ENCODE measurements at regions not wholly inside any gene's neighbourhood (a gene's known extent, or its start where the extent isn't known, plus 50 kb on each side); places are given as distances from the start of the nearest gene placed in this dataset.
"Not testable (repeated sequence)": the region's sequence is repeated elsewhere in the genome, so short reads cannot be mapped to it uniquely, and the experiment has no call there.

DNA sequence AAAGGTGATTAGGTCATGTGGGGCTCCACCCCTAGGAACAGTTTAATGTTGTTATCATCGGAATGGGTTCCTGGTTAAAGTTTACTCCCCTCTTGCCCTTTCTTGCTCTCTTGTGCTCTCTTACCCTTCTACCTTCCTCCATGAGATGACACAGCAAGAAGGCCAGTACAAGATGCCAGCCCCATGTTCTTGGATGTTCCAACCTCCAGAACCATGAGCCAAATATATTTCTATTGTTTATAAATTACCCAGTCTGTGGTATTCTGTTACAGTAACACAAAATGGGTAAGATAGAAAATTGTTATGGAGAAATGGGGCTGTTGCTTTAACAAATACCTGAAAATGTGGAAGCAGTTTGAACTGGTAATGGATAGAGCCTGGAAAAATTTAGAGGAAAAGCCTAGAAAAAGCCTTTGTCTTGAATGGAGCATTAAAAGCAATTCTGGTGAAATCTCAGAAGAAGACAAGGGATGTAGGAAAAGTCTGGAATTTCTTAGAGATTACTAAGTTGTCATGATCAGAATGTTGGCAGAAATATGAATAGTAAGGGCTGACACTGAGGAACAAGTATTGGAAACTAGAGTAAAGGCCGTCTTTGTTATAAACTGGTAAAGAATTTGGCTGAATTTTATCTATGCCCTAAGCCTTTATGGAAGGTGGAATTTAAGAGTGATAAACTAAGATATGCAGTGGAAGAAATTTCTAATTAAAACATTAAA, 53.5 kb upstream of the TSC22D1 start:
- Histone ChIP-seq H3K4me2 (no peak overlapping the region), H3K27ac (no peak overlapping the region), H3K9me2 (replicated peaks; ENCODE audit: insufficient read depth) (no peaks in the 10 kb centered on the region), H3K9me3 (ENCODE audit: low read depth) (no peaks in the 10 kb centered on the region), H3K4me3 (no peak overlapping the region), H4K20me1 (ENCODE audit: insufficient read depth, poor library complexity, severe bottlenecking) (no peaks in the 10 kb centered on the region), H3K4me1 (ENCODE audit: insufficient read depth) (no peaks in the 10 kb centered on the region), H3K36me3 (replicated peaks; ENCODE audit: insufficient read depth, low read depth) (no peaks in the 10 kb centered on the region), H2AFZ (no peak overlapping the region), H3K27me3 (no peaks in the 10 kb centered on the region), H3K79me2 (no peaks in the 10 kb centered on the region)
- 66% methylated on average over 2 of the region's 2 CpGs for WGBS (ENCODE audit: low lambda C conversion rate, missing lambda C conversion rate)
- TF ChIP-seq EZH2 (IDR thresholded peaks at IDR 0.05; ENCODE audit: borderline replicate concordance) (no peak), EZH2phosphoT487 (IDR thresholded peaks at IDR 0.05; ENCODE audit: low read depth, severe bottlenecking, unreplicated experiment) (no peak)
- TF ChIP-seq, protein P1, sequence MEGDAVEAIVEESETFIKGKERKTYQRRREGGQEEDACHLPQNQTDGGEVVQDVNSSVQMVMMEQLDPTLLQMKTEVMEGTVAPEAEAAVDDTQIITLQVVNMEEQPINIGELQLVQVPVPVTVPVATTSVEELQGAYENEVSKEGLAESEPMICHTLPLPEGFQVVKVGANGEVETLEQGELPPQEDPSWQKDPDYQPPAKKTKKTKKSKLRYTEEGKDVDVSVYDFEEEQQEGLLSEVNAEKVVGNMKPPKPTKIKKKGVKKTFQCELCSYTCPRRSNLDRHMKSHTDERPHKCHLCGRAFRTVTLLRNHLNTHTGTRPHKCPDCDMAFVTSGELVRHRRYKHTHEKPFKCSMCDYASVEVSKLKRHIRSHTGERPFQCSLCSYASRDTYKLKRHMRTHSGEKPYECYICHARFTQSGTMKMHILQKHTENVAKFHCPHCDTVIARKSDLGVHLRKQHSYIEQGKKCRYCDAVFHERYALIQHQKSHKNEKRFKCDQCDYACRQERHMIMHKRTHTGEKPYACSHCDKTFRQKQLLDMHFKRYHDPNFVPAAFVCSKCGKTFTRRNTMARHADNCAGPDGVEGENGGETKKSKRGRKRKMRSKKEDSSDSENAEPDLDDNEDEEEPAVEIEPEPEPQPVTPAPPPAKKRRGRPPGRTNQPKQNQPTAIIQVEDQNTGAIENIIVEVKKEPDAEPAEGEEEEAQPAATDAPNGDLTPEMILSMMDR (IDR thresholded peaks at IDR 0.05; ENCODE audit: poor library complexity) = no peak
- DNase-seq (ENCODE audit: low spot score) = no peak

DNA sequence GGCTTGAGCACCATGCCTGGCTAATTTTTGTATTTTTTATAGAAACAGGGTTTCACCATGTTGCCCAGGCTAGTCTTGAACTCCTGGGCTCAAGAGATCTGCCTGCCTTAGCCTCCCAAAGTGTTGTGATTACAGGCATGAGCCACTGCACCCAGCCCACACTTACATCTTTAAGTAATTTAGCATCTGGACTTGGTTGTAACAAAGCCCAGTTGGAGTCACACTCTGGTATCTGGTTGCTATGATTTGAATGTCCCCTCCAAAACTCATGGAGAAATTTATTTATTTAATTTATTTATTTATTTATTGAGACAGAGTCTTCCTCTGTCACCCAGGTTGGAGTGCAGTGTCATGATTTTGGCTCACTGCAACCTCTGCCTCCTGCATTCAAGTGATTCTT, 52.7 kb upstream of the TSC22D1 start:
- H3K4me2 ChIP-seq; H4K20me1 ChIP-seq (ENCODE audit: insufficient read depth, poor library complexity, severe bottlenecking); H3K27ac ChIP-seq; H3K9me3 ChIP-seq (ENCODE audit: low read depth); H2AFZ ChIP-seq; H3K27me3 ChIP-seq; H3K79me2 ChIP-seq; H3K4me3 ChIP-seq; DNase-seq (ENCODE audit: low spot score); H3K4me1 ChIP-seq (ENCODE audit: insufficient read depth); H3K9me2 ChIP-seq (replicated peaks; ENCODE audit: insufficient read depth); H3K36me3 ChIP-seq (replicated peaks; ENCODE audit: insufficient read depth, low read depth): not testable (repeated sequence)

DNA sequence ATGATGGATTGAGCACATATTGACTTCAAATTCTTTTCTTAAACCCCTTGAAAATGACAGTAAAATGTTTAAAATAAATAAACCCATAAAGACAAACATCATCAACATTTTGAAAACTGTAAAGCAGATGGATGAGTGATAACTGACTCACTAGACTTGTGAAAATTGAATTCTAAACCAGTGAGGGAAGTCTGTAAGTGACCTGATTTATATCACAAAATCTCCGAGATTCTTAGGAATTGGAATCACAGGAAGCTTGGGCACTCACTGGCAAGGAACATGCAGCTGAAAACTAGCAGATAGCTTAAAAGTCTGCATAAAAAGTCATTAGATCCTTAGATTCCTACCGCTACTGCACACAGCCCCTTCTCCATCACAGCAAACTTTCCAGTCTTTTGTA, 51.3 kb upstream of the TSC22D1 start:
- no peak overlapping the region for H3K4me3 ChIP-seq
- H3K4me1 ChIP-seq (ENCODE audit: insufficient read depth) = no peaks in the 10 kb centered on the region
- no peak overlapping the region for H3K4me2 ChIP-seq
- 89% methylated on average over 2 of the region's 2 CpGs for WGBS (ENCODE audit: low lambda C conversion rate, missing lambda C conversion rate)
- H3K36me3 ChIP-seq (replicated peaks; ENCODE audit: insufficient read depth, low read depth) = no peaks in the 10 kb centered on the region
- H3K27ac ChIP-seq = no peak overlapping the region
- H3K79me2 ChIP-seq = no peaks in the 10 kb centered on the region
- DNase-seq (ENCODE audit: low spot score) = no peak
- no peaks in the 10 kb centered on the region for H3K9me3 ChIP-seq (ENCODE audit: low read depth)
- H3K9me2 ChIP-seq (replicated peaks; ENCODE audit: insufficient read depth) = no peaks in the 10 kb centered on the region
- H2AFZ ChIP-seq = no peak overlapping the region
- H4K20me1 ChIP-seq (ENCODE audit: insufficient read depth, poor library complexity, severe bottlenecking) = no peaks in the 10 kb centered on the region
- TF ChIP-seq EZH2phosphoT487 (IDR thresholded peaks at IDR 0.05; ENCODE audit: low read depth, severe bottlenecking, unreplicated experiment) = no peak
- TF ChIP-seq, protein P1 (IDR thresholded peaks at IDR 0.05; ENCODE audit: poor library complexity) = no peak
- no peak for TF ChIP-seq EZH2 (IDR thresholded peaks at IDR 0.05; ENCODE audit: borderline replicate concordance)
- no peaks in the 10 kb centered on the region for H3K27me3 ChIP-seq

DNA sequence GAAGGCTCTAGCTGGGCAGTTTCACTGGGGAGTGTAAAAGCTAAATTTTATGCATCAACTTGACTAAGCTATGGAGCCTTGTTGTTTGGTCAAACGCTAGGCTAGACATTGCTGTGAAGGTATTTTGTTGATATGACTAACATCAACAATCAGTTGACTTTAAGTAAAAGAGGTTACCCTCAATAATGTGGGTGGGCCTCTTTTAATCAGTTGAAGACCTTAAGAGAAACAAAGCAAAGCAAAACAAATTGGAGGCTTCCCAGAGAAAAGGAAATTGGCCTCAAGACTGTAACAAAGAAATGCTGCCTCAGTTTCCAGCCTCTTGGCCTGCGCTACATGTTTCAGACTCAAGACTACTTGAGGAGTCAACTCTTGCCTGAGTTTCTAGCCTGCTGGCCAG, 50.0 kb upstream of the TSC22D1 start:
- Histone ChIP-seq H4K20me1 (ENCODE audit: insufficient read depth, poor library complexity, severe bottlenecking) (no peaks in the 10 kb centered on the region), H3K9me3 (ENCODE audit: low read depth) (no peaks in the 10 kb centered on the region), H3K36me3 (replicated peaks; ENCODE audit: insufficient read depth, low read depth) (no peaks in the 10 kb centered on the region), H3K79me2 (no peaks in the 10 kb centered on the region), H2AFZ (no peak overlapping the region), H3K27me3 (no peaks in the 10 kb centered on the region), H3K4me1 (ENCODE audit: insufficient read depth) (no peaks in the 10 kb centered on the region), H3K9me2 (replicated peaks; ENCODE audit: insufficient read depth) (no peaks in the 10 kb centered on the region), H3K4me2 (no peak overlapping the region), H3K4me3 (no peak overlapping the region), H3K27ac (no peak overlapping the region)
- no peak for TF ChIP-seq EZH2phosphoT487 (IDR thresholded peaks at IDR 0.05; ENCODE audit: low read depth, severe bottlenecking, unreplicated experiment)
- TF ChIP-seq, protein P1 (IDR thresholded peaks at IDR 0.05; ENCODE audit: poor library complexity) = no peak
- 91% methylated on average over 2 of the region's 2 CpGs for WGBS (ENCODE audit: low lambda C conversion rate, missing lambda C conversion rate)
- no peak for DNase-seq (ENCODE audit: low spot score)
